IMR-90 (cell line): ENCODE measurements at regions not wholly inside any gene's neighbourhood (a gene's known extent, or its start where the extent isn't known, plus 50 kb on each side); places are given as distances from the start of the nearest gene placed in this dataset.

ENCODE experiments used
- ATAC-seq: fragments of 200-7000 bp; cut with Tn5 transposase; 2 replicates; pipeline ENCODE4 v1.9.1; 2020; ENCODE audit warnings: low read depth, mild to moderate bottlenecking, moderate library complexity
- BruUV-seq: library from RNA; stranded (reverse); fragments of 400-500 nt; replicated peaks from 2 replicates; lab custom pipeline; 2021; lab: Mats Ljungman, UMichigan
- CTCF ChIA-PET: fragments of 300-600 bp; formaldehyde crosslinking; extraction: SDS; loops from one replicate; lab custom pipeline; 2021; ENCODE audit warnings: antibody characterized with exemption; lab: Yijun Ruan, JAX
- POLR2A ChIA-PET: fragments of 300-600 bp; sonication (Branson Sonifier 250); formaldehyde crosslinking; loops from one replicate; lab custom pipeline; 2022; ENCODE audit warnings: antibody characterized with exemption; ENCODE audit not compliant: unreplicated experiment; lab: Charles Lee
- DNase-seq: peaks from one replicate; pipeline ENCODE4 v3.0.0; 2013
- H2AFZ ChIP-seq: replicated peaks from 2 replicates; pipeline ENCODE3; 2013; ENCODE audit warnings: low read length, mild to moderate bottlenecking; ENCODE audit not compliant: poor library complexity
- H2AK5ac ChIP-seq: 2 replicates; pipeline ENCODE4 v1.6.1; 2013; ENCODE audit warnings: low read depth, low read length, inconsistent platforms
- H2AK9ac ChIP-seq: replicated peaks from 2 replicates; pipeline ENCODE3; 2013; ENCODE audit warnings: mild to moderate bottlenecking, low read depth, low read length, moderate library complexity; ENCODE audit not compliant: poor library complexity
- H2BK120ac ChIP-seq: 2 replicates; pipeline ENCODE4 v1.6.1; 2013; ENCODE audit warnings: low read depth, low read length, inconsistent platforms
- H2BK15ac ChIP-seq: 3 replicates; pipeline ENCODE4 v1.6.1; 2013; ENCODE audit warnings: low read depth, low read length, inconsistent platforms
- H2BK20ac ChIP-seq: 2 replicates; pipeline ENCODE4 v1.6.1; 2013; ENCODE audit warnings: low read depth, mild to moderate bottlenecking, inconsistent platforms, low read length, moderate library complexity
- H2BK5ac ChIP-seq: 2 replicates; pipeline ENCODE4 v1.6.1; 2013; ENCODE audit warnings: mild to moderate bottlenecking, low read depth, low read length, inconsistent platforms; ENCODE audit not compliant: poor library complexity, severe bottlenecking
- H3K14ac ChIP-seq: replicated peaks from 2 replicates; pipeline ENCODE4 v1.6.1; 2013; ENCODE audit warnings: low read depth, low read length, inconsistent platforms
- H3K18ac ChIP-seq: 2 replicates; pipeline ENCODE4 v1.6.1; 2013; ENCODE audit warnings: low read depth, low read length, control low read depth
- H3K23ac ChIP-seq: 2 replicates; pipeline ENCODE4 v1.6.1; 2013; ENCODE audit warnings: low read depth, low read length, inconsistent platforms
- H3K27ac ChIP-seq: 2 replicates; pipeline ENCODE4 v1.5.1; 2013; ENCODE audit warnings: mild to moderate bottlenecking, control low read depth, low read length; ENCODE audit not compliant: insufficient read depth
- H3K27me3 ChIP-seq: 2 replicates; pipeline ENCODE4 v1.6.1; 2013; ENCODE audit warnings: low read length; ENCODE audit not compliant: control insufficient read depth, insufficient read depth
- H3K36me3 ChIP-seq: 2 replicates; pipeline ENCODE4 v1.6.1; 2013; ENCODE audit warnings: low read length, mixed read lengths; ENCODE audit not compliant: control insufficient read depth, insufficient read depth
- H3K4ac ChIP-seq: 2 replicates; pipeline ENCODE4 v1.6.1; 2013; ENCODE audit warnings: low read depth, low read length, inconsistent platforms
- H3K4me1 ChIP-seq: 2 replicates; pipeline ENCODE4 v1.6.1; 2013; ENCODE audit warnings: low read length, mixed read lengths; ENCODE audit not compliant: control insufficient read depth, insufficient read depth
- H3K4me2 ChIP-seq: 2 replicates; pipeline ENCODE4 v1.6.1; 2013; ENCODE audit warnings: low read depth, mild to moderate bottlenecking, control low read depth, low read length, moderate library complexity
- H3K4me3 ChIP-seq: 2 replicates; pipeline ENCODE4 v1.5.1; 2013; ENCODE audit warnings: low read depth, mild to moderate bottlenecking, control low read depth, low read length, moderate library complexity; ENCODE audit not compliant: insufficient read depth
- H3K56ac ChIP-seq: 2 replicates; pipeline ENCODE4 v1.6.1; 2013; ENCODE audit warnings: low read length, inconsistent platforms; ENCODE audit not compliant: insufficient read depth; ENCODE audit errors: extremely low read depth
- H3K79me1 ChIP-seq, 2 experiments: 2 replicates each; pipeline ENCODE4 v1.6.1; 2013; ENCODE audit warnings: low read length in 2 of 2, inconsistent platforms in 1 of 2, low read depth in 1 of 2
- H3K9ac ChIP-seq: 2 replicates; pipeline ENCODE4 v1.6.1; 2013; ENCODE audit warnings: low read depth, low read length, control low read depth
- H3K9me1 ChIP-seq: 2 replicates; pipeline ENCODE4 v1.6.1; 2013; ENCODE audit warnings: low read length, inconsistent platforms; ENCODE audit not compliant: insufficient read depth
- H3K9me3 ChIP-seq: 2 replicates; pipeline ENCODE4 v1.6.1; 2013; ENCODE audit warnings: low read length; ENCODE audit not compliant: control insufficient read depth, insufficient read depth
- H4K20me1 ChIP-seq: 2 replicates; pipeline ENCODE4 v1.6.1; 2013; ENCODE audit warnings: low read length, inconsistent platforms; ENCODE audit not compliant: insufficient read depth
- H4K5ac ChIP-seq: 2 replicates; pipeline ENCODE4 v1.6.1; 2013; ENCODE audit warnings: mild to moderate bottlenecking, low read depth, low read length, control low read depth
- H4K8ac ChIP-seq, 2 experiments: 2 replicates each; pipeline ENCODE4 v1.6.1; 2013; ENCODE audit warnings: low read depth in 2 of 2, low read length in 2 of 2, control low read depth in 1 of 2, inconsistent platforms in 1 of 2
- H4K91ac ChIP-seq: 2 replicates; pipeline ENCODE4 v1.6.1; 2013; ENCODE audit warnings: low read depth, low read length, inconsistent platforms; ENCODE audit not compliant: insufficient read depth
- BHLHE40 ChIP-seq: fragments of 150-350 bp; IDR thresholded peaks from 2 replicates; pipeline ENCODE4 v1.6.1; 2016; ENCODE audit warnings: mild to moderate bottlenecking, low read depth, low read length
- CEBPB ChIP-seq: IDR thresholded peaks from 2 replicates; pipeline ENCODE4 v1.6.1; 2012; ENCODE audit warnings: low read depth, low read length, improper control_type of control experiment
- CHD1 ChIP-seq: IDR thresholded peaks from 2 replicates; pipeline ENCODE4 v1.6.1; 2012; ENCODE audit warnings: low read depth, low read length, improper control_type of control experiment
- ELK1 ChIP-seq: fragments of 150-350 bp; IDR thresholded peaks from 2 replicates; pipeline ENCODE4 v1.6.1; 2016; ENCODE audit warnings: low read depth, mild to moderate bottlenecking, low read length, moderate library complexity, borderline replicate concordance
- MAFK ChIP-seq: IDR thresholded peaks from 2 replicates; pipeline ENCODE4 v1.6.1; 2012; ENCODE audit warnings: low read depth, low read length, improper control_type of control experiment
- MAZ ChIP-seq: IDR thresholded peaks from 2 replicates; pipeline ENCODE4 v1.6.1; 2012; ENCODE audit warnings: low read depth, mild to moderate bottlenecking, low read length, improper control_type of control experiment, moderate library complexity, borderline replicate concordance
- MXI1 ChIP-seq: IDR thresholded peaks from 2 replicates; pipeline ENCODE4 v1.6.1; 2012; ENCODE audit warnings: low read depth, mild to moderate bottlenecking, low read length, moderate library complexity, borderline replicate concordance
- NFE2L2 ChIP-seq: fragments of 150-350 bp; IDR thresholded peaks from 2 replicates; pipeline ENCODE4 v1.6.1; 2016; ENCODE audit warnings: low read depth, mild to moderate bottlenecking, low read length
- POLR2A ChIP-seq: IDR thresholded peaks from 2 replicates; pipeline ENCODE4 v1.6.1; 2012; ENCODE audit warnings: mild to moderate bottlenecking, low read depth, low read length
- RAD21 ChIP-seq: IDR thresholded peaks from 2 replicates; pipeline ENCODE4 v1.6.1; 2012; ENCODE audit warnings: low read length, improper control_type of control experiment
- RCOR1 ChIP-seq: IDR thresholded peaks from 2 replicates; pipeline ENCODE4 v1.6.1; 2012; ENCODE audit warnings: mild to moderate bottlenecking, low read length, improper control_type of control experiment; ENCODE audit not compliant: insufficient replicate concordance
- RFX5 ChIP-seq: IDR thresholded peaks from 2 replicates; pipeline ENCODE4 v1.8.0; 2012; ENCODE audit warnings: low read depth, mild to moderate bottlenecking, low read length, moderate library complexity
- WGBS, 2 experiments: methylation state at CpG; one replicate each; pipeline versions ENCODE4 v1.1.5 to v1.1.7; 2013; ENCODE audit warnings: missing lambda C conversion rate in 2 of 2; ENCODE audit not compliant: insufficient read length in 1 of 2; ENCODE audit errors: extremely low coverage in 2 of 2; 5-methylcytosine and 5-hydroxymethylcytosine counted together
- dilution Hi-C: fragments of 300-500 bp; cut with HindIII; formaldehyde crosslinking; loops from one replicate; pipeline ENCODE4 v1.14.3; 2018; ENCODE audit warnings: low sequenced_read_pairs; ENCODE audit not compliant: unreplicated experiment
- in situ Hi-C: fragments of 300-500 bp; cut with MboI; formaldehyde crosslinking; loops from 3 replicates; pipeline ENCODE4 v1.14.3; 2019; ENCODE audit warnings: low sequenced_read_pairs, inconsistent platforms, mixed read lengths
- intact Hi-C: fragments of 100-400 bp; cut with micrococcal nuclease; formaldehyde crosslinking; loops from 2 replicates; pipeline ENCODE4 v1.10.0; 2022
- TF ChIP-seq, protein P1 (sequence below): conservative IDR thresholded peaks from 2 replicates; pipeline ENCODE4 v1.5.1; 2012; ENCODE audit warnings: mild to moderate bottlenecking, low read depth, low read length, improper control_type of control experiment
- TF ChIP-seq, protein P2 (sequence below): fragments of 150-350 bp; IDR thresholded peaks from 2 replicates; pipeline ENCODE4 v1.6.1; 2017; ENCODE audit warnings: mild to moderate bottlenecking, antibody characterized with exemption, low read length, low read depth

- ChIA-PET POLR2A (no interaction called here), CTCF (no interaction called here)
- H2BK20ac ChIP-seq, result no peak overlapping the region
- in situ Hi-C loops (no loop called here), intact Hi-C loops (no loop called here), dilution Hi-C loops (no loop called here)
- no peak overlapping the region for H3K14ac ChIP-seq
- H4K91ac ChIP-seq, result no peak overlapping the region
- H3K4me3 ChIP-seq, result no peak overlapping the region
- no peaks in the 10 kb centered on the region for H3K36me3 ChIP-seq
- no peak overlapping the region for H2BK120ac ChIP-seq
- TF ChIP-seq BHLHE40 (no peak), RAD21 (no peak), ELK1 (no peak), MAZ (no peak), CEBPB (no peak), CHD1 (no peak), NFE2L2 (no peak), RFX5 (no peak), POLR2A (no peak), MAFK (no peak), RCOR1 (no peak), MXI1 (no peak)
- TF ChIP-seq, protein P1, sequence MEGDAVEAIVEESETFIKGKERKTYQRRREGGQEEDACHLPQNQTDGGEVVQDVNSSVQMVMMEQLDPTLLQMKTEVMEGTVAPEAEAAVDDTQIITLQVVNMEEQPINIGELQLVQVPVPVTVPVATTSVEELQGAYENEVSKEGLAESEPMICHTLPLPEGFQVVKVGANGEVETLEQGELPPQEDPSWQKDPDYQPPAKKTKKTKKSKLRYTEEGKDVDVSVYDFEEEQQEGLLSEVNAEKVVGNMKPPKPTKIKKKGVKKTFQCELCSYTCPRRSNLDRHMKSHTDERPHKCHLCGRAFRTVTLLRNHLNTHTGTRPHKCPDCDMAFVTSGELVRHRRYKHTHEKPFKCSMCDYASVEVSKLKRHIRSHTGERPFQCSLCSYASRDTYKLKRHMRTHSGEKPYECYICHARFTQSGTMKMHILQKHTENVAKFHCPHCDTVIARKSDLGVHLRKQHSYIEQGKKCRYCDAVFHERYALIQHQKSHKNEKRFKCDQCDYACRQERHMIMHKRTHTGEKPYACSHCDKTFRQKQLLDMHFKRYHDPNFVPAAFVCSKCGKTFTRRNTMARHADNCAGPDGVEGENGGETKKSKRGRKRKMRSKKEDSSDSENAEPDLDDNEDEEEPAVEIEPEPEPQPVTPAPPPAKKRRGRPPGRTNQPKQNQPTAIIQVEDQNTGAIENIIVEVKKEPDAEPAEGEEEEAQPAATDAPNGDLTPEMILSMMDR, result no peak
- TF ChIP-seq, protein P2, sequence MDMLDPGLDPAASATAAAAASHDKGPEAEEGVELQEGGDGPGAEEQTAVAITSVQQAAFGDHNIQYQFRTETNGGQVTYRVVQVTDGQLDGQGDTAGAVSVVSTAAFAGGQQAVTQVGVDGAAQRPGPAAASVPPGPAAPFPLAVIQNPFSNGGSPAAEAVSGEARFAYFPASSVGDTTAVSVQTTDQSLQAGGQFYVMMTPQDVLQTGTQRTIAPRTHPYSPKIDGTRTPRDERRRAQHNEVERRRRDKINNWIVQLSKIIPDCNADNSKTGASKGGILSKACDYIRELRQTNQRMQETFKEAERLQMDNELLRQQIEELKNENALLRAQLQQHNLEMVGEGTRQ, result no peak
- no peak overlapping the region for H4K8ac ChIP-seq
- peaks cover 3% of the 10 kb centered on the region; the same call in 1 of the 2 replicates for H3K9me3 ChIP-seq
- no peaks in the 10 kb centered on the region for H4K20me1 ChIP-seq
- no TSS peak for BruUV-seq
- WGBS, 2 experiments, result no CpG with 5 or more reads among the region's 2 CpGs
- no peak overlapping the region for H3K9ac ChIP-seq
- H3K27me3 ChIP-seq, result no peaks in the 10 kb centered on the region
- no peak overlapping the region for H2AK9ac ChIP-seq
- no peak overlapping the region for H2BK15ac ChIP-seq
- no peaks in the 10 kb centered on the region for H3K9me1 ChIP-seq
- no peak overlapping the region for H2BK5ac ChIP-seq
- H3K79me1 ChIP-seq, result no peaks in the 10 kb centered on the region
- no peak overlapping the region for H2AFZ ChIP-seq
- H2AK5ac ChIP-seq, result no peak overlapping the region
- H4K5ac ChIP-seq, result no peak overlapping the region
- no peak overlapping the region for H3K18ac ChIP-seq
- no peak overlapping the region for H3K27ac ChIP-seq
- no peaks in the 10 kb centered on the region for H3K4me1 ChIP-seq
- no peak for DNase-seq
- H3K4me2 ChIP-seq, result no peak overlapping the region
- H3K4ac ChIP-seq, result no peak overlapping the region
- H3K56ac ChIP-seq, result no peak overlapping the region
- ATAC-seq, result no peak
- H3K23ac ChIP-seq, result no peak overlapping the region
Observed at GRCh38 chr7:32264702-32265284, 194.6 kb upstream of the PDE1C start.
